M059J (cell line): ENCODE measurements at regions not wholly inside any gene's neighbourhood (a gene's known extent, or its start where the extent isn't known, plus 50 kb on each side); places are given as distances from the start of the nearest gene placed in this dataset.

Experiments
- DNase-seq: peaks from one replicate; pipeline ENCODE4 v3.0.0-alpha.2; 2012; ENCODE audit warnings: low read depth

- no peak for DNase-seq
These were observed 53.4 kb downstream of the RPLP1 start for GRCh38 chr15:69505956-69506556.

DNA sequence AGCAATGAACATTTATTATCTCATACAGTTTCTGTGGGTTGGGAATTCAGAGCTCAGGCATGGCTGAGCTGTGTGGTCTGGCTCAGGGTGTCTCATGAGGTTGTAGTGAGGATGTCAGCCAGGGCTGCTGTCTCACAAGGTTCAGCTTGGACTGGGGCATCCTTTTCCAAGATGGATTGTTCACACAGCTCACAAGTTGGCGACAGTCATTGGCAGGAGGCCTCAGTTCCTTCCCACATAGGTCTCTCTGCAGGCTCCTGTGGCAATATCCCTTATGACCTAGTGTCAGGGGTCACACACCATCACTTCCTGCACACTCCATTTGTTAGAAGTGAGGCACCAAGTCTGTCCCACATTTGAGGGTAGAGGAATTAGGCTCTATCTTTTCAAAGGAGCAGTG lies 56.0 kb downstream of the RPLP1 start:
- no peak for DNase-seq

DNA sequence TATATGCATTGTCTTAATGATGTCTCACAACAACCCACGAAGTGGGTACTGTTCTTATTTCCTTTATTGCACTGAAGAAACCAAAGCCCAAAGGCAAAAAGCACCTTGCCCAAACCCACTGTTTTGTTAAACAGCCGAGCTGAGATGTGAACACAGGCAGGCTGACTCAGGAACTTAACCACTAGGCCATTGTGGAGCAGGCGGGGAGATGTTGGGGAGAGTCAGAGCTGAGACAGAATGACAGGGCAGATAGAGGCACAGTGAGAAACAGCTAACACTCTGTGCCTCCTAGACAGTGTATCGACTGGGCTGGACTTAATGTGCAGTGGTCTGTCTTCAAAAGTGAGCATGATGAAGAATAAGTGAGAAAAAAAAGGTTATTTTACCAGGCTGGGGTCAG lies 56.5 kb downstream of the RPLP1 start:
- peak; percentile 42 for DNase-seq

DNA sequence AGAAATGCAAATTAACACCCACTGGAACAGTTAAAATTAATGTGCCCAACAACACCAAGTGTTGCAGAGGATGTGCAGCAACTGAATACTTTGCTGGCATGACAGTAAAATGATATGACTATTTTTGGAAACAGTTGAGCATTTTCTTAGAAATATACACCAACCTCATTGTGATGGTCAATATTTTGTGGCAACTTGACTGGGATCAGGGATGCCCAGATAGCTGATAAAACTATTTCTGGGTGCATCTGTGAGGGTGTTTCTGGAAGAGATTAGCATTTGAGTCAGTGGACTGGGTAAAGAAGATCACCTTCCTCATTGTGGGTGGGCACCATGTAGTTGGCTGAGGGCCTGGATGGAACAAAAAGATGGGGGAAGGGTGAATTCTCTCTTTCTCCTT lies 57.9 kb downstream of the RPLP1 start:
- no peak for DNase-seq

- DNase-seq = no peak
These were observed 58.4 kb downstream of the RPLP1 start for GRCh38 chr15:69511015-69511414.

DNA sequence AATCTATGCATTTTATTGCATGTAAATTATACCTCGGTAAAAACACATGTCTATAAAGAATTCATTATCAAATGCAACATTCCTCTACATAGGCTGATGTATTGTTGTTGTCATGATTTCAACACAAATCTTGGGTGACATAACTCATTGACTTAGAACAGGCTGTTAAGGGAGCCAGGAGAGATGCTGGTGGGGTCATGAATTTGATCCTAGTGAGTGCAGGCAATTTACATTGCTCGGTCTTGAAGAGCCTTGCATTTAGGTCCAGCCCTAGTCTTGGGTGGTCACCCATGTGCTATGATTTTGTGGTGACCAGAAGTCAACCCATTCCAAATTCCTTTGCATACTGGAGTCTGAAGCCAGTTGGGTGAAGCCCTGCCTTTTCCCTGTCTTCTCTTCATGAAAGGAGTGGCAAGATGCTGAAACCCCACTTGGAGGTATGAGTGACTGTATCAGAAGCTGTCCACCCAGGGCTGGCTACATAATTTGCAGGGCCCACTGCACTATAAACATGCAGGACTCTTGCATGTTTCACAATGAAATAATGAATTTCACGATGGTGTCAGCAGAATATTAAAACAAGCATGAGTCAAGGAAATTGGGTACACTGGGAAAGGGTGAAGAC lies 59.2 kb downstream of the RPLP1 start:
- DNase-seq = no peak

GRCh38 chr15:69513450-69513960 lies 60.9 kb downstream of the RPLP1 start:
- no peak for DNase-seq

- DNase-seq = no peak
These were observed 61.4 kb downstream of the RPLP1 start for GRCh38 chr15:69513986-69514385.

DNA sequence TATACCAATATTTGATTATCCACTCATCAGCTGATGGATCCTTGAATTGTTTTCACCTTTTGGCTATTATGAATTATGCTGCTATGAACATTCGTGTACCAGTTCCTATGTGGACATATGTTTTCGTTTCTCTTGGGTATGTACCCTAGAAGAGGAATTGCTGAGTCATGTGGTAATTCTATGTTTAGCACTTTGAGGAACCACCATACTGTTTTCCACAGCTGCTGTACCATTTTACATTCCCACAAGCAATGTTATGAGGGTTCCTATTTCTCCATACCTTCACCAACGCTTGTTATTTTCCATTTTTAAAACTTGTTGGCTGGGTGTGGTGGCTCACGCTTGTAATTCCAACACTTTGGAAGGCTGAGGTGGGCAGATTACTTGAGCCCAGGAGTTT lies 62.9 kb downstream of the RPLP1 start:
- no peak for DNase-seq

DNA sequence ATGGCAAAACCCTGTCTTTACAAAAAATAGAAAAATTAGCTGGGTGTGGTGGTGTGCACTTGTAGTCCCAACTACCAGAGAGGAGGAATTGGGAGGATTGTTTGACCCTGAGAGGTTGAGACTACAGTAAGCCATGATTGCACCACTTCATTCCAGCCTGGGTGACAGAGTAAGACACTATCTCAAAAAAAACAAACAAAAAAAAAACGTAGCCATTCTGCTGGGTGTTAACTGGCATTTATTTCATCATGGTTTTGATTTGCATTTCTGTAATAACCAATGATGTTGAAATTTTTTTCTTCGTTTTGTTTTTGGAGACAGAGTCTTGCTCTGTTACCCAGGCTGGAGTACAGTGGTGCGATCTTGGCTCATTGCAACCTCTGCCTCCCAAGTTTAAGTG lies 63.3 kb downstream of the RPLP1 start:
- DNase-seq = no peak

DNA sequence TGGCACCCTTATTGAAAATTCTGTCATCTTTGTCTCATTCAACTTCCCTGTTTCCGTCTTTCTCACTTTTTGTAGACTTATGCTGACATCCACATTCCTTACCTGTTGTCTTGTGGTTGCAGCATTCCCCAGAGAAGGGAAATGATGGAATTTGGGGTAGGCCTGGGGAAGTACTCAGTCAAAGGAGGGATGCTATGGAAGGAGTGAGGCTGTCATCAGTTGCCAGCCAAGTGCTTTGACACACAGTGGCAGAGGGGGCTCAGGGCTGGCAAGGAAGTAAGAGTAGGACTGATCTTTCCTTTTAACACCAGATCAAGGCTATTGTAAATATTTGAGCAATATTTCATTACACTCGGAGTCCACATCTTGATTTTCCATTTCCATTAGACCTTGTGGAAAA lies 64.4 kb downstream of the RPLP1 start:
- no peak for DNase-seq

DNA sequence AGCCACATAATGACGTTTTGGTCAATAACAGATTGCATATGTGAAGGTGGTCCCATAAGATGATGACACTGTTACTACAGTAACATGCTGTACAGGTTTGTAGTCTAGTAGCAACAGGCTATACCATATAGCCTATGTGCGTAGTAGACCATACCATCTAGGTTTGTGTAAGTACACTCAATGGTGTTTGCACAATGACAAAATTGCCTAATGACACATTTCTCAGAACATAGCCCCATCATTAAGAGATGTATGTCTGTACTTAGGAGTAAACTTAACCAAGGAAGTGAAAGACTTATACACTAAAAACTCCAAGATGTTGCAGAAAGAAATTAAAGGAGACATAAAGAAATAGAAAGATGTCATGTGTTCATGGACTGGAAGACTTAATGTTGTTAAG lies 66.2 kb downstream of the RPLP1 start:
- no peak for DNase-seq

DNA sequence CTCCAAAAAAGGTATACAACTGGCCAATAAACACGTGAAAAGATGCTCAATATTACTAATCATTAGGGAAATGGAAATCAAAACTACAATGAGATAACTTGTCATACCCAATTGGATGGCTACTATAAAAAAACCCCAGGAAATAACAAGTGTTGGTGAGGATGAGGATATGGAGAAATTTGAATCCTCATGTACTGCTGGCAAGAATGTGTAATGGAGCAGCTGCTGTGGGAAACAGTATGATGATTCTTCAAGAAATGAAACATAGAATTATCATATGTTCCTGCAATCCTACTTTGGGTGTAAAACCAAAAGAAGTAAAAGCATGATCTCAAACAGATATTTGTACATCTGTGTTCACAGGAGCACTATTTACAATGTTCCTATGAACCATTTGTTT lies 67.4 kb downstream of the RPLP1 start:
- DNase-seq = no peak

- no peak for DNase-seq
These were observed 69.7 kb downstream of the RPLP1 start for GRCh38 chr15:69522361-69522760.

GRCh38 chr15:69523010-69524001 lies 70.7 kb downstream of the RPLP1 start:
- peak; percentile 65 for DNase-seq

GRCh38 chr15:69524296-69524695 lies 71.7 kb downstream of the RPLP1 start:
- DNase-seq = no peak

DNA sequence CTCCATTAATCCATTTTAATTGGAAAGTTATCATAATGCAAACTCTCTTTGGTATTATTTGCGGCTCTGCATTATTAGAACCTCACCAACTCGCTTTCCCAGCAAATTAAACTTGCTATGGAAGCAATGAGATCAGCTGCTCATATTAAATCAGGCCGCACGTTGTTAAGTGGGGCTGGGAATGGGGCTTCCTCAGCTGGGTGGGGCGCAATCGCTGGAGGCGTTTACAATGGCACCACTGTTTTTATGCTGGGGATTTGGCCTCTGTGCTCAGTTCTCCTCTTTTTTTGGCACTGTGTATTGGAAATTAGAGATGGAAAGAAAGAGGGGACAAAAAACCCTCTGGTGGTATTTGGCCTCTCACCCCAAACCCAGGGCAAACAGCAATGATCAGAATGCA lies 72.2 kb downstream of the RPLP1 start:
- no peak for DNase-seq

GRCh38 chr15:69525543-69525942 lies 72.9 kb downstream of the RPLP1 start:
- no peak for DNase-seq

DNA sequence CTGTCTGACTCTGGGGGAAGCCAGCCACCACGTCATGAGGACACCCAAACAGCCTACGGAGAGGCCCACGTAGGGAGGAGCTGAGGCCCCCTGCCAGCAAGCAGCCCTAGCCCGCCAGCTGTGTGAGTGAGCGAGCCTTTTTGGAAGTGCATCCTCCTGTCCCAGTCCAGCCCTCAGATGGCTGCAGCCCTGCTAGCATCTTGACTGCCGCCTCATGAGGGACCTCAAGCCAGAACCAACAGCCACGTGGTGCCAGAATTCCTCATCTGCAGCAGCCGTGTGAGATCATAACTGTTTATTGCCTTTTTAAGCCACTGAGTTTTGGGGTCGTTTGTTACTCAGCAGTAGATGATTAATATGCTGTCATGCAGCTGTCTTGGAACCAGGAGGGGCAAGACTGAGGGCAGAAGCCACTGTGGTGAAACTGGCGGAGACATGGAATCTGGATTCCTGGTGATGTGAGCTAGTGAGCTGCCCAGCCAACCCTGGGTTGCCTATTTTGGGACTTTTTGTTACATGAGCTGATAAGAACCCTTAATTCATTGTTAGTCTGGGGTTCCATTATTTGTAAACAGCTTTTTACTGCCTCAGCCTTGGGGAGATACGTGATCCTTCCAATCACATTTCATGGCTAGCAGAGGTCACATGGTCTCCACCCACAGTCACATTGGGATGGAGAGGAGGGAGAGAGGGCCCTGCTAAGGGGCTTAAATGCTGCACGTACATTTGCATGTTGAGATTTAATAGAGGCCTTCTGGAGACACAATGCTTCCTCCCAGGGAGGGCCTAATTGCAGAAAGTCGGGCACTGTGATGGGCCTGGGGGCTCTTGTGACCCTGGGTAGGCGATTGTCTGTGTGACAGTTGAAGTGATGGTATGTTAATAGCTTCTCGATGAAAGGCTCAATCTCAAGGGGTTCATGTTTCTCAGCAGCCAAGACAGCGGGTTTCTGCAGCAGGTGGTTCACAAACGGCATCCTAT lies 73.8 kb downstream of the RPLP1 start:
- no peak for DNase-seq

DNA sequence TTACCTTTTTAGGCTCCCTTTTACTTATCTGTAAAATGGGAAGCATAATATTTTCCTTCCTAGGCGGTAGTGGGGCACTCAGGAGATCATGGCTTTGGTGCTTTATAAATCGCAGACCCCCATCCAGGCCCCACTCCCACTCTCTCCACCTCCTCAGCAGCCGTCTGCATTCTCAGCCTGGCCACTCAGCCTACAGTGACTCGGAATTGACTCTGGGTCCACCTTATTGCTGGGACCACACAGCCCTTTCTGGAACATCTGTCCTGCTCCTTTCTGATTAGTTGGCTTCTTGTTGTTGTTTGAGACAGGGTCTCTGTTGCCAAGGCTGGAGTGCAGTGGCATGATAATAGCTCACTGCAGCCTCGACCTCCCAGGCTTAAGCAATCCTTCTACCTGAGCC lies 76.5 kb downstream of the RPLP1 start:
- no peak for DNase-seq

DNA sequence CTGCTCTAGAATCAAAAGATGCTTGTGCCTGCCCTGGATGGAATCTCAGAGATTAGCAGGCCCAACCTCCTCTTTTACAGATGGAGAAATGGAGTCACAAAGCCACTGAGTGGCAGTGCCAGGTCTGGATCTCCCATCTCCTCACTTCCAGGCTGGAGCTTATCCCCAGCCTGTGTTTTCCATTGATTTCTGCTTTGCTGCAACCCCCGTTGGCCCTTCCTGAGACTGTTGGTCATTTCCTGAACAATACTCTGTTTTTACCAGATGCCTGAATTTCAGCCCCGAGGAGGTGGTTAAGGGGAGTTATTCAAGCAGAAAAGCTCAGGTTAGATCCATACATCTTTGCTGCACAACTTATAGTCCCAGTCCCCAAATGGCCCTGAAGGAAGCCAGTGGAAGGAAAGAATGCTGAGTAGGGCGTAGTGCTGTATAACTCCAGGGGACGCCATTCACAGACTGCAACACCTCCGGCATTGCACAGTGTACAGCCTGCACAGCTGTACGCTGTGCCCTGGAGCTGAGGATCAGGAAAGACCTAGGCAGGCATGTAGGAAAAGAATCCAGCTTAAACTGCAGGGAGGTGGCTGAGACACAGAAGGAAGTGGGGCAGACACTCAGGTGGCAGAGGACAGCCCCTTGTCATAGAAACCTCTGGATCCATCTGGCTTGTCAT lies 77.5 kb downstream of the RPLP1 start:
- DNase-seq = no peak
